GM12872 (cell line): ENCODE measurements at regions not wholly inside any gene's neighbourhood (a gene's known extent, or its start where the extent isn't known, plus 50 kb on each side); places are given as distances from the start of the nearest gene placed in this dataset.

ENCODE experiments used
- TF ChIP-seq, protein P1 (sequence below): IDR thresholded peaks from 3 replicates; pipeline ENCODE4 v1.5.1; 2011; ENCODE audit warnings: low read depth, mild to moderate bottlenecking, low read length, moderate library complexity; ENCODE audit not compliant: insufficient read depth

DNA sequence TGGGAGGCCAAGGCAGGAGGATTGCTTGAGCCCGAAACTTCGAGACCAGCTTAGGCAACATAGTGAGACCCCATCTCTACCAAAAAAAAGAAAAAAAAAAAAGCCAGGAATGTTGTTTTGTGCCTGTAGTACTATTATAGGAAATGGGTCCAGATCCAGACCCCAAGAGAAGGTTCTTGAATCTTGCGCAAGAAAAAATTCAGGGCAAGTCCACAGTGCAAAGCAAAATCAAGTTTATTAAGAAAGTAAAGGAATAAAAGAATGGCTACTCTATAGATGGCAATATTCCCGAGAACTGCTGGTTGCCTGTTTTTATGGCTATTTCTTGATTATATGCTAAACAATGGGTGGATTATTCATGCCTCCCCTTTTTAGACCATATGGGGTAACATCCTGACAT is 51.2 kb upstream of the RDX start:
- TF ChIP-seq, protein P1, sequence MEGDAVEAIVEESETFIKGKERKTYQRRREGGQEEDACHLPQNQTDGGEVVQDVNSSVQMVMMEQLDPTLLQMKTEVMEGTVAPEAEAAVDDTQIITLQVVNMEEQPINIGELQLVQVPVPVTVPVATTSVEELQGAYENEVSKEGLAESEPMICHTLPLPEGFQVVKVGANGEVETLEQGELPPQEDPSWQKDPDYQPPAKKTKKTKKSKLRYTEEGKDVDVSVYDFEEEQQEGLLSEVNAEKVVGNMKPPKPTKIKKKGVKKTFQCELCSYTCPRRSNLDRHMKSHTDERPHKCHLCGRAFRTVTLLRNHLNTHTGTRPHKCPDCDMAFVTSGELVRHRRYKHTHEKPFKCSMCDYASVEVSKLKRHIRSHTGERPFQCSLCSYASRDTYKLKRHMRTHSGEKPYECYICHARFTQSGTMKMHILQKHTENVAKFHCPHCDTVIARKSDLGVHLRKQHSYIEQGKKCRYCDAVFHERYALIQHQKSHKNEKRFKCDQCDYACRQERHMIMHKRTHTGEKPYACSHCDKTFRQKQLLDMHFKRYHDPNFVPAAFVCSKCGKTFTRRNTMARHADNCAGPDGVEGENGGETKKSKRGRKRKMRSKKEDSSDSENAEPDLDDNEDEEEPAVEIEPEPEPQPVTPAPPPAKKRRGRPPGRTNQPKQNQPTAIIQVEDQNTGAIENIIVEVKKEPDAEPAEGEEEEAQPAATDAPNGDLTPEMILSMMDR = no peak

DNA sequence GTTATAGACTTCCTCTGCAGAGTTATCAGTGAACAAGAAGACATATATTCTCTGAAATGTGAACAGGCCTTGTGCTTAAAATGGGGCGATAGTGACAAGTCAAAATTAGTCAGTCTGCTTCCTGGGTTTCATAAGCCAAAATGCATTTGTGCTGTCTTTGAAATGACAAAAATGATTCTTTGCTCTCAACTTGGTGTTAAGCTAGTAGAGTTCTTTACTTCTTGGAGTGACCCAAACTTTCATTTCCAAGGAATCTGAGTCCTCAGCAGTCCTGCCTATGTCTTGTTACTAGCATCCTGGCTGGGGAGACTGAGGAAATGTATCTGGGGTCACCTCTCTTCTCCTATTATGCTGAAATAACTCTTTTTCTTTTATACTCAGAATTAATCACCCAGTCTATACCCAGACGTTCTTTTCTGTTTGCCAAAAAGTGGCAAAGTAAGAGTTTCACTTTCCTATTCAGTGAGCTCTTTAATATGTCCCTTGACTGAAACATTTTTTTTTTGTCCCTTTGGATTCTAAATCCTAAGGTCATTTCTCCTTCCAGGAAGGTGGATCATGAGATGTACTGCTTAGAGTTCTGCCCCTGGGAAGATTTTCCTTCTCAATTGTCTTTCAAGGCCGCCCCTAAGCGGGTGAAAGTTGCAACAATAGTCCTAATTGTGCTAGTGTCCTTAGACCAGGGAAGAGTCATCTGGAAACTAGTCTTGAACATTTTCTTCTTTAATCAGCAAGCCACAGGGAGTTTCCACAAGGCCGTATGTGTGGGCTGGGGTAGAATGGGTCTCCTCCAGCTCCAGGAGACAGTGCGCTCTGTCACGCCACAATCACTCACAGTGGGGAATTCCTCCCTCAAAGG is 53.0 kb upstream of the RDX start:
- TF ChIP-seq, protein P1 = no peak

DNA sequence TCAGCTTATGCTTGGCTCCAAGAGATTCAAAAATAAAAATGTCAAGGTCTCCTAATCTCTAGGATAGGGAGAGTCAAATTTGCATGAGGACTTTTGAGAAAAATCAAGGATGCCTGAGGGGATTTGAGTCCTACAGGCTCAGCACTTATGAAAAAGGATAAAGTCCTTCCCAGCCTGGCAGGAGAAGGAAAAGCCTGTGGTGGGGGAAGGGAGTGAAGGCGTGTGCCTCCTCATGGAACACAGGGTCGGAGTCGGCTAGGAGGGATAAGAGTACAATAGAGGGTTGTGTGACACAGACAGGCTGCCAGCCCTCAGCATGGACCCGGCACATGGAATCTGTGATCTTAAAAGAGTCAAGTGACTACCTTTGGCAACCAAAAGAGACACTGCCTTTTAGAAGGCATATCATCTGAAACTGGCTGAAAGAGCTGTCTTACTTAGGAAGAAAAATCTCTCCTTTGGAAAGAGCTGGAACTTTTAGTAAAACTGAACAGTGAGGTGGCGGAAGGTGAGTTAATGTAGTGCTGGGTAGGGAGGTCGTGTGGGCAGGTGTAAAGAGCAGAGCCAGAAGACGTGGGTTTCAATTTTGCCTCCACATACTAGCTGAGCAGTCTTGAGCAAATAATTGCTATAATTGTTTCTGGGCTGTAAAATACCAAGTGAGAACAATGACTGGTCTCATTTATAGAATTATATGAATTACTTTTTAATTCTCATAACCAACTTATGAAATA is 58.8 kb upstream of the RDX start:
- TF ChIP-seq, protein P1 = no peak

DNA sequence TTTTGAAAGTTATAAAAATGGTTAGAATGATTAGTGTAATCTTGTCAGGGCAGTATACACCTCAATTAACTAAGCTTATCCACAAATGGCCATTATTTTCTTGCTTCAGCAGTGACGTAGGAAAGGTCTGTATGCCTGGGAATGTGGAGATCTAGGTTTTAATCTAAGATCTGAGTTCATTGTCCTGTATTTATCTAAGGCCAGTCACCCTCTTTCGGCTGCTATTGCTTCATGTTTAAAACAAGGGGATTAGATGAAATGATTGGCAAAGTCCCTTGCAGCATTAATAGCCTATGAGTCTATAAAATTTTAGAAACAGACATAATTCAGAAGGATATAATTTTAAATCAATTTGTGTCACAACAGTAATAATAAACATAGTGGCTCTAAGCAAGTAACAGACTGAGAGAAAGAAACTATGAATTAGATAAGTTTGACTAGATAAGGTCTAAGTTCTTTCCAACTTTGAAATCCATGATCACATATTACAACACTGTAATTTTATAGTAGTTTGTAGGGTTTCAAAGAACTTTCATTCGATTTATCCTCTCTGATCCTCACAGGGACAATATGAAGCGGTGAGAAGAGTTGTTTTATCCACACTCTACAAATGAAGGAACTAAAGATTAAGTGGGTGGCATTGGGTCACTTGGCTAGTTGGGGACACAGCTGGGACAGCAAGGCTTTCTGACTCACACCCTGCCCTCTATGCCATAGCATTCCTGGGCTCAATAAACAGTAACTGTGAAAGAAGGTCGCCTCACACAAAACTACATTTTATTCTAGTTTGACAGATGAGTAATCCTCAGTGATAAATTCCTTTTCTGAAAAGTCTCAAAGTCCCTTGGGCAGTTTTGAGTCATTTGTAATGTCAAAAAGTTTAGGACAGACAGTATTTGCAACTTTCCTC is 60.6 kb upstream of the RDX start:
- TF ChIP-seq, protein P1 = no peak

DNA sequence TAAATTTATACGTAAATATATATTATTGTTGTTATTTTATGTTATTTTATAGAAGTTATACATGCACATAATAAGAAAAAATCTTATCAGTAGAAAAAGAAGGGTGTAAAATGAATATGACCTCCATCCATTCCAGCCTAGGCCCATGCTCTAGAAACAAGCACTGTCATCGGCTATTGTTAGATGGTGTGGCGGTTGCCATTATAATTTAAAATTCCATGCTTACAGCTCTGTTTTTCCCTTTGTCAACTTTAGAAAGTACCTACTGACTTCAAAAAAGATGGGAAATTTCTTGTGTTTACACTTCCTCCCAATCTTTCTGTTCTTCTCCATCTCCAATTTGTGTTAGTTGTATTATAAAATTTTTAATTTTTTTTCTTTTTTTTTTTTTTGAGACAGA is 61.9 kb upstream of the RDX start:
- TF ChIP-seq, protein P1 = no peak

DNA sequence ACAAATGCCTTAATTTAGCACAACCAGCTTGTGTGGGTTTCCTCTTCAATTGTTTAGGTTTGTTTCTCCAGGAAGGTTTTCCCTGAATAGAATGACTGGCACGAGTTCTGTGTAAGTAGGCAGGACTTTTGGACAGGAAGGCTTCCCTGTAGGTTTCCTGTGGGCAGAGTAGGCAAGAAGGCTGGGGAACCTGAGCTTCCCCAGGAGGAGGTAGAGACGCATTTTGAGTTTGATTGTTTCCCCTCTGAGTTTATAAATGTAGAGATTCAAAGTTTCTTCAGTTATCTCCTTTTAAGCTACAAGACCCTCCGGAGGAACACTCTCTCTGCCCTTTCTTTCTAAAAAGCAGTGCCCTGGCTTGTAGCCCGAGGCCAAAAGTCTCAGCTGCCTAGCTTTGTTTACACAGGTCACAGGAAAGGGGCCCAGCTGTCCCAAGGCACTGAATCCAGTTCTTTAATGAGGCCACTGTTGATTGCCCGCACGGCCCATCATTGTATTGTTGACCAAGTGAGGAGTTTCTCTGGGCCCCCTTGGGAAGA is 66.6 kb upstream of the RDX start:
- TF ChIP-seq, protein P1 = no peak
